Aorta (tissue), 5 donors: ENCODE measurements at regions not wholly inside any gene's neighbourhood (a gene's known extent, or its start where the extent isn't known, plus 50 kb on each side); places are given as distances from the start of the nearest gene placed in this dataset.
"Not testable (repeated sequence)": the region's sequence is repeated elsewhere in the genome, so short reads cannot be mapped to it uniquely, and the experiment has no call there.

Experiments
- ATAC-seq: fragments of 200-7000 bp; cut with Tn5 transposase; one replicate; pipeline ENCODE4 v1.9.1; 2022; ENCODE audit warnings: moderate library complexity; ENCODE audit not compliant: low FRiP score
- DNase-seq, 2 donors: peaks; one replicate each; pipeline ENCODE4 v3.0.0-alpha.2; 2020
- H3K27ac ChIP-seq, 2 donors: one replicate each; pipeline ENCODE4 v1.5.1; 2013; ENCODE audit warnings: low read length in 2 of 2, mild to moderate bottlenecking in 2 of 2, moderate library complexity in 2 of 2, control low read depth in 1 of 2, inconsistent platforms in 1 of 2, low read depth in 1 of 2
- H3K27me3 ChIP-seq, 2 donors: one replicate each; pipeline ENCODE4 v1.6.1; 2013; ENCODE audit warnings: control low read depth in 1 of 2, low read length in 1 of 2, mild to moderate bottlenecking in 1 of 2, moderate library complexity in 1 of 2; ENCODE audit not compliant: insufficient read depth in 2 of 2, control insufficient read depth in 1 of 2
- H3K36me3 ChIP-seq, 2 donors: one replicate each; pipeline ENCODE4 v1.6.1; 2013; ENCODE audit warnings: control low read depth in 1 of 2, low read length in 1 of 2, mild to moderate bottlenecking in 1 of 2; ENCODE audit not compliant: insufficient read depth in 2 of 2, control insufficient read depth in 1 of 2
- H3K4me1 ChIP-seq, 2 donors: one replicate each; pipeline ENCODE4 v1.6.1; 2013; ENCODE audit warnings: low read length in 2 of 2, control low read depth in 1 of 2, mild to moderate bottlenecking in 1 of 2, moderate library complexity in 1 of 2; ENCODE audit not compliant: insufficient read depth in 2 of 2, control insufficient read depth in 1 of 2
- H3K4me3 ChIP-seq, 2 donors: one replicate each; pipeline ENCODE4 v1.5.1; 2013; ENCODE audit warnings: low read length in 2 of 2, control low read depth in 1 of 2, mild to moderate bottlenecking in 1 of 2
- H3K9me3 ChIP-seq: one replicate; pipeline ENCODE4 v1.6.1; 2013; ENCODE audit warnings: mild to moderate bottlenecking, low read length; ENCODE audit not compliant: control insufficient read depth
- WGBS, 2 donors: extraction: QIAGEN DNeasy Blood & Tissue Kit; methylation state at CpG; one replicate each; pipeline ENCODE4 v1.1.7; 2013; 5-methylcytosine and 5-hydroxymethylcytosine counted together
- intact Hi-C, 2 donors: fragments of 100-400 bp; cut with DNase I; formaldehyde crosslinking; loops; one replicate each; pipeline versions ENCODE4 v1.14.2 to v1.15.0; 2022
- donor health status: healthy with polysubstance abuse.
- donor health status: Bipolar disorder and iron deficiency.
- donor health status: DM: no; HTN: no; CAD: no.
- donor health status: DM: no; HTN: no; CAD: no.
- donor health status: DM: yes; HTN: yes; CAD: no.

DNA sequence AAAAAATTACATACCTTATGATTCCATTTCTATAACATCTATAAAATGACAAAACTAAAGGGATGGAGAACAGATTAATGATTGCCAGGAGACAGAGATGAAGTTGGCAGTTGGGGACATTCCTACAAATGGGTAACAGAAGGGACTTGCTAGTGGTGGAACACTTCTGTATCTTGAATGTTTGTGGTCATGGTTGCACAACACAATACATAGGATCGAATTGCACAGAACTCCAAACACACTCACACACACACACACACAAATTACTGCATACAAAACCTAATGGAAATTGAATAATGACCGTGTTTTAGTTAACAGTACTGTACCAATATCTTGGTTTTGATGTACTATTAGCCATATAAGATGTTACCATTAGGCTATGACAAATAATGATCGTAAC is 330.7 kb upstream of the POU5F2 start:
- DNase-seq, result no peak
- Histone ChIP-seq H3K27ac (no peak overlapping the region), H3K27me3 (no peaks in the 10 kb centered on the region), H3K36me3 (peaks cover 0 to 2% of the 10 kb centered on the region in 2 donors), H3K4me3 (no peak overlapping the region), H3K9me3 (no peaks in the 10 kb centered on the region), H3K4me1 (peaks cover 0 to 2% of the 10 kb centered on the region in 2 donors)
- intact Hi-C loops, result no loop called here
- ATAC-seq, result no peak
- WGBS, 2 donors, result 96 to 98% methylated on average over 3 of the region's 3 CpGs

DNA sequence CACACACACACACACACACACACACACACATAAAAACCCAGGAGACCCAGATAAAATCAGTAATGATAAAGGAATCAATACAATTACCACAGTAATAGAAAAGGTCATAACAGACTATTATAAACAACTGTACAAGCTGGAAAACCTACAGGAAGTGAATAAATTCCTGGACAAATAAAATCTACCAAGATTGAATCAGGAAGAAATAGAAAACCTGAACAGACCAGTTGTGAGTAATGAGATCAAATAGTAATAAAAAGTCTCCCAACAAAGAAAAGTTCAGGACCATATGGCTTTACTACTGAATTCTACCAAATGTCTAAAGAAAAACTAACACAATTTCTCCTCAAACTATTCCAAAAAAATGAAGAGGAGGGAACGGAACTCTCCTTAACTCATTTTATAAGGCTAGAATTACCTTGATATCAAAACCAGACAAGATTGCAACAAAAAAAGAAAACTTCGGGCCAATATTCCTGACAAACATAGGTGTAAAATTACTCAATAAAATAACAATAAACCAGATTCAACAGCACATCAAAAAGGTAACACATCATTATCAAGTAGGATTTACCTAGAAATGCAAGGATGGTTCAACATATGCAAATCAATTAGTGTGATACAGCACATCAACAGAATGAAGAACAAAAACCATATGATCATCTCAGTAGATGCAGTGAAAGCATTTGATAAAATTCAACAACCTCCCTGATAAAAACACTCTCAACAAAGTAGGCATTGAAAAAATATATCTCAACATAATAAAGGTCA is 325.2 kb upstream of the POU5F2 start:
- H3K4me3 ChIP-seq, result no peak overlapping the region
- intact Hi-C loops, result no loop called here
- H3K9me3 ChIP-seq, result peaks cover 2% of the 10 kb centered on the region
- H3K27ac ChIP-seq, result no peak overlapping the region
- H3K4me1 ChIP-seq, result no peaks in the 10 kb centered on the region
- H3K36me3 ChIP-seq, result peaks cover 0 to 2% of the 10 kb centered on the region in 2 donors
- no peaks in the 10 kb centered on the region for H3K27me3 ChIP-seq
- WGBS, 2 donors, result 95 to 100% methylated on average over 2 of the region's 2 CpGs
- ATAC-seq (no peak), DNase-seq (no peak)

DNA sequence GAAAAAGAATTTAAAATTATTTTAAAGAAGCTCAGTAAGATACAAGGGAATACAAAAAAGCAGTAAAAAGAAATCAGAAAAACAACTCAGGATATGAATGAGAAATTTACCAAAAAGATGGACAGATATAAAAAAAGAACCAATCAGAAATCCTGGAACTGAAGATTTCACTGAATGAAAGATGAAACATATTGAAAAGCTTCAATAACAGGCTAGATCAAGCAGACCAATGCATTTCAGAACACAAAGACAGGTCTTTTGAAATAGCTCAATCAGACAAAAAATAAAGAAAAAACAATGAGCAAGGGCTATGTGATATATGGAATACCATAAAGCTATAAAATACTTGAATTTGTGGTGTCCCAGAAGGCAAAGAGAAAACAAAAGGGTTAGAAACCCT is 322.6 kb upstream of the POU5F2 start:
- Histone ChIP-seq H3K9me3 (peaks cover 2% of the 10 kb centered on the region), H3K36me3 (peaks cover 0 to 2% of the 10 kb centered on the region in 2 donors), H3K4me3 (no peak overlapping the region), H3K4me1 (no peaks in the 10 kb centered on the region), H3K27ac (no peak overlapping the region), H3K27me3 (no peaks in the 10 kb centered on the region)
- intact Hi-C loops, result no loop called here
- no peak for ATAC-seq
- no peak for DNase-seq

DNA sequence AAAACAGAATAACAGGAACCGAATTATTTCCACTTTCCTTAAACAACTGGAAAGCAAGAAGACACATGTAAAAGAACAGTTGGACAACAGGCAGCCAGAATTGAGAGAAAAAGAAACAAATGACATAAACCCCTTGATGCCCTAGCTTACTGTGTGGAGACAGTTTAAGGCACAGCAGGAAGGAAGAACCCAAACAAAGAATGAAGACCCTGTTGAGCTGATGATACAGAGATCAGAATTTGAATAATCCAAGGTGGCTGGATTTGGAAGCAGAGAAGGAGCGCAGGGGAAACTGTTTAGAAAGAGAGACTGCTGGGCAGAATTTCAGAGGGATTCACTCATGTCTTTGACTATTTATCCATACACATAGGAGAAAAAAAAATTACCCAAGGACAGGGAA is 316.3 kb upstream of the POU5F2 start:
- intact Hi-C loops, result no loop called here
- Histone ChIP-seq H3K4me1 (no peaks in the 10 kb centered on the region), H3K27me3 (no peaks in the 10 kb centered on the region), H3K36me3 (no peaks in the 10 kb centered on the region), H3K27ac (no peak overlapping the region), H3K4me3 (no peak overlapping the region), H3K9me3 (no peaks in the 10 kb centered on the region)
- no peak for ATAC-seq
- 73 to 82% methylated on average over 2 of the region's 2 CpGs for WGBS, 2 donors
- DNase-seq, result no peak

DNA sequence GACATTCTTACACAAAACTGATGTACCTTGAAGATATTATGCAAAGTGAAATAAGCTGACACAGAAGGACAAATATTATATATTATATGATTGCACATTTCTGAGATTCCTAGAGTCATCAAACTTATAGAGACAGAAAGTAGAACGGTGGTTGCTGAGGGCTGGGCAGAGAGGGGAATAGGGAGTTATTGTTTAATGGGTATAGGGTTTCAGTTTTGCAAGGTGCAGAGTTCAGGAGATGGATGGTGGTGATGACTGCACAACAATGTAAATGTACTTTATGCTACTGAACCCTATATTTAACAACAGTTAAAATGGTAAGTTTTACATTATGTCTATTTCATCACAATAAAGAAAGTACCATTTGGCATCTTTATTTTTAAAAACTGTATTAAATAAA is 315.8 kb upstream of the POU5F2 start:
- no peaks in the 10 kb centered on the region for H3K4me1 ChIP-seq
- H3K36me3 ChIP-seq, result no peaks in the 10 kb centered on the region
- 40 to 66% methylated on average over 1 of the region's 1 CpG for WGBS, 2 donors
- DNase-seq (no peak), ATAC-seq (no peak)
- intact Hi-C loops, result no loop called here
- no peak overlapping the region for H3K4me3 ChIP-seq
- no peak overlapping the region for H3K27ac ChIP-seq
- no peaks in the 10 kb centered on the region for H3K9me3 ChIP-seq
- H3K27me3 ChIP-seq, result no peaks in the 10 kb centered on the region

DNA sequence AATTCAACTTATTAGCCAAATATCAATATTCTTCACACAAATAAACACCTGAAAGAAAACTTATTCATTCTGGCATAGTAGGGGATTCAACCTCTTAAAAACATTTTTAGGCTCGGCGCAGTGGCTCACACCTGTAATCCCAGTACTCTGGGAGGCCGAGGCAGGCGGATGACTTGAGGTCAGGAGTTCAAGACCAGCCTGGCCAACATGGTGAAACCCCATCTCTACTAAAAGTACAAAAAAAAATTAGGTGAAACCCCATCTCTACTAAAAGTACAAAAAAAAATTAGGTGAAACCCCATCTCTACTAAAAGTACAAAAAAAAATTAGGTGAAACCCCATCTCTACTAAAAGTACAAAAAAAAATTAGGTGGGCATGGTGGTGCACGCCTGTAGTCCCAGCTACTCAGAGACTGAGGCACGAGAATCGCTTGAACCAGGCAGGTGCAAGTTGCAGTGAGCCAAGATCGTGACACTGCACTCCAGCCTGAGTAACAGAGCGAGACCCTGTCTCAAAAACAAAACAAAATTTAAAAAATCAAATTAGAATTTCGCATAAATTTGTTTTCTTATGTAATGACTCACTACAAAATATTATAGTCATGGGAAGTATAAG is 308.0 kb upstream of the POU5F2 start:
- 97% methylated on average over 10 of the region's 10 CpGs for WGBS, 2 donors
- intact Hi-C loops, H3K9me3 ChIP-seq, DNase-seq, H3K4me1 ChIP-seq, H3K36me3 ChIP-seq, H3K27me3 ChIP-seq, ATAC-seq, H3K27ac ChIP-seq, H3K4me3 ChIP-seq: not testable (repeated sequence)

DNA sequence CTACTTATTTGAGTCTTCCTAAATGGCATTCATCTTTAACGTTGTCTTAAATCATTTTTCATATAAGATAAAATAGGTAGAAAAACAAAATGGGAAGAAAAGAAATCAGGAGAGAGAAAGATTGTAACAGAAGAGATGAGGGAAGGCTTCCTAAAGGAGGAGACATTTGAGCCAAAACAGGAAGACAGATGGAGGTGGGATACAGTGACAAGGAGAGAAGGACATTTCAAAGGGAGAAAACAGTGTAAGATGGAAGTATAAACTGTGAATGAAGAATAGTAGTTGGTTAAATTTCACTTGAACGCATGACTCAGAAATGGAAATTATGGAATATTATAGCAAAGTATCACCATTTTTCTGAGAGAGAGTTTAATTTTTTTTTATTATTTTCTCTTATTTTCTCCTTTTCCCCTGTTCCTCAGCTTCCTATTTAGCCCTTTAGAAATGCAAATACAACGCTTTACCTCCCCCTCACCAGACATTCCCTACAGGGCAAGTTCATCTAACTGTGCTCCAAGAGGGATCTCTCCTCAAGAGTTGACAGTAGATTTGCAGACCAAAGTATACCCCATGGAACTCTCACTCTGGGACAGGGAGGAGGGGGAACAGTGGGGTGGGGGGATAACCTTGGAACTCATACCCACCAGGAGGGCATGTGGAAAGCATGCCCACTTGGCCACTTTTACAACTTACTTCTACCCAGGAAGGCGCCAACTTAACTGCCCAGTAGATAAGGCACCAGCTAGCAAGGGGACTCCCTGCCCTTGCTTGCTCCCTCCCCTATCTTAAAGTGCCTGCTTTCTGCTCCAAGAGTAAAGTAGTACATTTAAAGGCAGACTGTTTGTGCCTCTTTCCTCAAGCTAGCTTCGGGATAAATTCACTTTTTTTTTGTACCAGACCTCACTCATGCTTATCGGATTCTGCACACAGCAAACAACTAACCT is 304.7 kb upstream of the POU5F2 start:
- H3K27ac ChIP-seq, result no peak overlapping the region
- ATAC-seq (no peak), DNase-seq (no peak)
- WGBS, 2 donors, result 85 to 90% methylated on average over 6 of the region's 6 CpGs
- H3K27me3 ChIP-seq, result no peaks in the 10 kb centered on the region
- no peaks in the 10 kb centered on the region for H3K9me3 ChIP-seq
- H3K4me3 ChIP-seq, result no peak overlapping the region
- H3K36me3 ChIP-seq, result no peaks in the 10 kb centered on the region
- H3K4me1 ChIP-seq, result no peaks in the 10 kb centered on the region
- intact Hi-C loops, result no loop called here

DNA sequence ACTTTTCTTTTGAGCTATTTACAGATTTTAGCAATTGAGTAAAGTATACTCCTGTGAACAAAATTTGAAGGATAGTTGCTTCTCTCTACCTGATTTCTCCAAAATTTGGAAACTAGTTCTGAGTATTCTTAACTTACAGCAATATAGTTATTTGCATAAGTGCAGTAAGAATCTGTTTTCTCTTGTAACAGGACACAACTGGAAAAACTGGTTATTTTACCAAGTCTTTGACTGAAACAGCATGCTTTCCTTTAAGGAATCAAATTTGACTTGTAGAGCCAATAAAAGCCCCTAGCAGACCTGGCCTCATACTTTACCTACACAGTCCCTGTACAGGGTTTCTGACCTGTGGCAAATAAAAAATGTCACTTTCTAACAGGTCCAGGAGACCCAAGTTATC is 301.9 kb upstream of the POU5F2 start:
- H3K4me3 ChIP-seq, result no peak overlapping the region
- ATAC-seq, result no peak
- intact Hi-C loops, result no loop called here

More for the DNA sequence above, 301.9 kb upstream of the POU5F2 start:
- Histone ChIP-seq H3K9me3 (no peaks in the 10 kb centered on the region), H3K4me1 (no peaks in the 10 kb centered on the region), H3K36me3 (no peaks in the 10 kb centered on the region), H3K27me3 (no peaks in the 10 kb centered on the region), H3K27ac (no peak overlapping the region)
- DNase-seq, result no peak
